ENCODE measurements at regions not wholly inside any gene's neighbourhood (a gene's known extent, or its start where the extent isn't known, plus 50 kb on each side); places are given as distances from the start of the nearest gene placed in this dataset.
A peak's percentile ranks its signal among the peaks of the same experiment; 100 is the strongest.

- H3K27me3 ChIP-seq = no peaks in the 10 kb centered on the region
- peak overlapping the region in 3 of 4 donors; percentile 44 to 67 (median 58) for H3K27ac ChIP-seq
- TF ChIP-seq, protein P1, sequence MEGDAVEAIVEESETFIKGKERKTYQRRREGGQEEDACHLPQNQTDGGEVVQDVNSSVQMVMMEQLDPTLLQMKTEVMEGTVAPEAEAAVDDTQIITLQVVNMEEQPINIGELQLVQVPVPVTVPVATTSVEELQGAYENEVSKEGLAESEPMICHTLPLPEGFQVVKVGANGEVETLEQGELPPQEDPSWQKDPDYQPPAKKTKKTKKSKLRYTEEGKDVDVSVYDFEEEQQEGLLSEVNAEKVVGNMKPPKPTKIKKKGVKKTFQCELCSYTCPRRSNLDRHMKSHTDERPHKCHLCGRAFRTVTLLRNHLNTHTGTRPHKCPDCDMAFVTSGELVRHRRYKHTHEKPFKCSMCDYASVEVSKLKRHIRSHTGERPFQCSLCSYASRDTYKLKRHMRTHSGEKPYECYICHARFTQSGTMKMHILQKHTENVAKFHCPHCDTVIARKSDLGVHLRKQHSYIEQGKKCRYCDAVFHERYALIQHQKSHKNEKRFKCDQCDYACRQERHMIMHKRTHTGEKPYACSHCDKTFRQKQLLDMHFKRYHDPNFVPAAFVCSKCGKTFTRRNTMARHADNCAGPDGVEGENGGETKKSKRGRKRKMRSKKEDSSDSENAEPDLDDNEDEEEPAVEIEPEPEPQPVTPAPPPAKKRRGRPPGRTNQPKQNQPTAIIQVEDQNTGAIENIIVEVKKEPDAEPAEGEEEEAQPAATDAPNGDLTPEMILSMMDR (IDR thresholded peaks at IDR 0.05) = no peak
- TF ChIP-seq POLR2A (IDR thresholded peaks at IDR 0.05) = no peak
- peak; percentile 21 to 87 (median 75) for TF ChIP-seq POLR2AphosphoS5 (IDR thresholded peaks at IDR 0.05)
- peak in 2 of 4 donors; percentile 26 to 32 for TF ChIP-seq EP300 (IDR thresholded peaks at IDR 0.05)
- intact Hi-C loops (cut with DNase I) = no loop called here
- peaks cover 0 to 32% (median 12%) of the 10 kb centered on the region in 4 donors for H3K4me1 ChIP-seq
- 76 to 77% methylated on average over 8 of the region's 8 CpGs for WGBS, 2 donors
- no peaks in the 10 kb centered on the region for H3K36me3 ChIP-seq
- no peak for DNase-seq
- H3K4me3 ChIP-seq = no peak overlapping the region
- peaks cover 0 to 2% (median 0%) of the 10 kb centered on the region in 4 donors for H3K9me3 ChIP-seq
These were observed 267.4 kb upstream of the ACVR2A start for GRCh38 chr2:147577323-147577997.

DNA sequence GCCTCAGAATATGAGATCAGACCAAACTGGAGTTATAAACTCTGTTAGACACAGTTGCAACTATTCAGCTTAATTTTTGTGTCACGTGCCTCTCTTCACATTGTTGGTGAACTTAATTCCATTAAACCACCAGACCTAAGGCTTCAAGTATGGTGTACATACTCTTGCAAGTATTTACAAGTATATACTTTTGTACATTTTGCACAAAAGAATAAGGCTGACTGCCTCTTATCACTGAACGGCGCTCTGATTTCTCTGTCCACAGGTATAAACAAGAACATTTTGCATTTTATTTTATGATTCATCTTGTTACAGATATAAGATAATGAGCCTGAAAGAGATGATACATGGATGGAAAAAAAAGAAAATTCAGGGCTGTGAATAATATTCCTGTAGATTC is 269.7 kb upstream of the ACVR2A start:
- no peak for DNase-seq
- Histone ChIP-seq H3K27ac (no peak overlapping the region), H3K27me3 (no peaks in the 10 kb centered on the region), H3K9me3 (peaks cover 0 to 5% (median 0%) of the 10 kb centered on the region in 4 donors), H3K4me1 (peaks cover 0 to 32% (median 12%) of the 10 kb centered on the region in 4 donors), H3K4me3 (no peak overlapping the region), H3K36me3 (no peaks in the 10 kb centered on the region)
- TF ChIP-seq POLR2AphosphoS5 (IDR thresholded peaks at IDR 0.05) = no peak
- TF ChIP-seq, protein P1 (IDR thresholded peaks at IDR 0.05) = no peak
- TF ChIP-seq EP300 (IDR thresholded peaks at IDR 0.05) = no peak
- no peak for TF ChIP-seq POLR2A (IDR thresholded peaks at IDR 0.05)
- intact Hi-C loops (cut with DNase I) = no loop called here
- WGBS, 2 donors = 94 to 97% methylated on average over 3 of the region's 3 CpGs

- no peak overlapping the region for H3K4me3 ChIP-seq
- no peak for DNase-seq
- no peaks in the 10 kb centered on the region for H3K36me3 ChIP-seq
- no peaks in the 10 kb centered on the region for H3K27me3 ChIP-seq
- intact Hi-C loops (cut with DNase I) = no loop called here
- TF ChIP-seq, protein P1 (IDR thresholded peaks at IDR 0.05) = no peak
- H3K9me3 ChIP-seq = peaks cover 0 to 5% (median 0%) of the 10 kb centered on the region in 4 donors
- peaks cover 0 to 25% (median 12%) of the 10 kb centered on the region in 4 donors for H3K4me1 ChIP-seq
- H3K27ac ChIP-seq = no peak overlapping the region
- 92 to 93% methylated on average over 2 of the region's 2 CpGs for WGBS, 2 donors
These were observed 272.2 kb upstream of the ACVR2A start for GRCh38 chr2:147572622-147573021.

GRCh38 chr2:147569426-147569825 is 275.4 kb upstream of the ACVR2A start:
- Histone ChIP-seq H3K4me3 (no peak overlapping the region), H3K4me1 (peaks cover 0 to 12% (median 5%) of the 10 kb centered on the region in 4 donors), H3K27ac (no peak overlapping the region), H3K27me3 (no peaks in the 10 kb centered on the region), H3K36me3 (no peaks in the 10 kb centered on the region), H3K9me3 (peaks cover 0 to 5% (median 0%) of the 10 kb centered on the region in 4 donors)
- no peak for DNase-seq
- TF ChIP-seq POLR2A (IDR thresholded peaks at IDR 0.05) (no peak), POLR2AphosphoS5 (IDR thresholded peaks at IDR 0.05) (no peak)
- WGBS, 2 donors = 78 to 79% methylated on average over 3 of the region's 3 CpGs
- intact Hi-C loops (cut with DNase I) = no loop called here

DNA sequence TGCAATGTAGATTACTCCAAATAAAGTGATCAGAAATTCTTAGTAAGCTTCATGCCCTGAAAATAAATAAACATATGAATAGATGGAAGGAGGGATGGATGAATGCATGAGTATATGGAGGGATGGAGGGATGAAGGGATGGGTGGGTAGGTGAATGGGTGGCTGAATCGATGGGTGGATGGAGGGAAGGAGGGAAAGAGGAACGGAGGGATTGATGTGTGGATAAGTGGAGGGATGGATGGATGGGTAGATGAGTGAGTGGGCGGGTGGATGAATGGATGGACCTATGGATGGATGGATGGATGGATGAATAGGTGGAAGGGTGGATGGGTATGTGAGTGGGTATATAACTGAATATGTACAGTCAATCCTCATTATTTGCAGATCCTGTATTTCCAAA is 276.7 kb upstream of the ACVR2A start:
- Histone ChIP-seq H3K4me3 (no peak overlapping the region), H3K27ac (no peak overlapping the region), H3K27me3 (no peaks in the 10 kb centered on the region), H3K9me3 (peaks cover 0 to 5% (median 0%) of the 10 kb centered on the region in 4 donors), H3K4me1 (peaks cover 0 to 12% (median 5%) of the 10 kb centered on the region in 4 donors), H3K36me3 (no peaks in the 10 kb centered on the region)
- TF ChIP-seq, protein P1 (IDR thresholded peaks at IDR 0.05) = no peak
- TF ChIP-seq POLR2A (IDR thresholded peaks at IDR 0.05) = no peak
- TF ChIP-seq EP300 (IDR thresholded peaks at IDR 0.05) = no peak
- no peak for TF ChIP-seq POLR2AphosphoS5 (IDR thresholded peaks at IDR 0.05)
- intact Hi-C loops (cut with DNase I) = no loop called here
- no peak for DNase-seq
- 93 to 95% methylated on average over 3 of the region's 3 CpGs for WGBS, 2 donors

Data from sigmoid colon (tissue), 6 donors.